ENCODE measurements at regions not wholly inside any gene's neighbourhood (a gene's known extent, or its start where the extent isn't known, plus 50 kb on each side); places are given as distances from the start of the nearest gene placed in this dataset.
"Not testable (repeated sequence)": the region's sequence is repeated elsewhere in the genome, so short reads cannot be mapped to it uniquely, and the experiment has no call there.

- 90% methylated on average over 7 of the region's 7 CpGs for WGBS
- no peak overlapping the region for H3K27ac ChIP-seq (replicated peaks in 1 of 4)
- H3K4me1 ChIP-seq, result no peaks in the 10 kb centered on the region
- peaks cover 10 to 31% (median 18%) of the 10 kb centered on the region in 4 donors for H3K36me3 ChIP-seq
- TF ChIP-seq POLR2AphosphoS5 (IDR thresholded peaks at IDR 0.05) (no peak), EP300 (IDR thresholded peaks at IDR 0.05) (no peak), POLR2A (IDR thresholded peaks at IDR 0.05; ENCODE audit: low read depth) (no peak)
- TF ChIP-seq, protein P1, sequence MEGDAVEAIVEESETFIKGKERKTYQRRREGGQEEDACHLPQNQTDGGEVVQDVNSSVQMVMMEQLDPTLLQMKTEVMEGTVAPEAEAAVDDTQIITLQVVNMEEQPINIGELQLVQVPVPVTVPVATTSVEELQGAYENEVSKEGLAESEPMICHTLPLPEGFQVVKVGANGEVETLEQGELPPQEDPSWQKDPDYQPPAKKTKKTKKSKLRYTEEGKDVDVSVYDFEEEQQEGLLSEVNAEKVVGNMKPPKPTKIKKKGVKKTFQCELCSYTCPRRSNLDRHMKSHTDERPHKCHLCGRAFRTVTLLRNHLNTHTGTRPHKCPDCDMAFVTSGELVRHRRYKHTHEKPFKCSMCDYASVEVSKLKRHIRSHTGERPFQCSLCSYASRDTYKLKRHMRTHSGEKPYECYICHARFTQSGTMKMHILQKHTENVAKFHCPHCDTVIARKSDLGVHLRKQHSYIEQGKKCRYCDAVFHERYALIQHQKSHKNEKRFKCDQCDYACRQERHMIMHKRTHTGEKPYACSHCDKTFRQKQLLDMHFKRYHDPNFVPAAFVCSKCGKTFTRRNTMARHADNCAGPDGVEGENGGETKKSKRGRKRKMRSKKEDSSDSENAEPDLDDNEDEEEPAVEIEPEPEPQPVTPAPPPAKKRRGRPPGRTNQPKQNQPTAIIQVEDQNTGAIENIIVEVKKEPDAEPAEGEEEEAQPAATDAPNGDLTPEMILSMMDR (IDR thresholded peaks at IDR 0.05), result no peak
- intact Hi-C loops (cut with DNase I), result no loop called here
- H3K9me3 ChIP-seq, result peaks cover 0 to 28% (median 24%) of the 10 kb centered on the region in 4 donors
- H3K4me3 ChIP-seq, result no peak overlapping the region
- DNase-seq (ENCODE audit: extremely low spot score), result no peak
- no peaks in the 10 kb centered on the region for H3K27me3 ChIP-seq
Observed at GRCh38 chr7:130853503-130854279, 119.7 kb upstream of the KLF14 start.

DNA sequence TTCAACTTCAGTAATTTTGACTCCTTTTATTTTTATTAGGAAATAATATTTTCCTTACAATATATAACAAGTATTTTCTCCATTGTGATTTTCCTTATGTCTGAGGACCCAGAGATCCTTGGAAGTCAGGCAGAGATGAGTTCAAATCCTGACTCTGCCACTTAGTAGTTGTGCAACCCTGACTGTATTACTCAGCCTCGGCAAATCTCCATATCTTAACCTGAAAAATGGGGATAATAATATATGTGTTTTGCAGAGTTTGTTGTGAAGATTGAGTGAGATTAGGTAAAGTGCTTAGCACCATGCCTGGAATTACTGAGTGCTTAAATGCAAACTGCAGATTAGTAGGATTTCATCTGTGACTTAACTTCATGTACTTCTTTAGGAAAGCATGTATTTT is 120.5 kb upstream of the KLF14 start:
- no peak for DNase-seq (ENCODE audit: extremely low spot score)

GRCh38 chr7:130856866-130857265 is 122.9 kb upstream of the KLF14 start:
- Histone ChIP-seq H3K27ac (replicated peaks in 1 of 4) (no peak overlapping the region), H3K36me3 (peaks cover 15 to 54% (median 33%) of the 10 kb centered on the region in 4 donors), H3K9me3 (peaks cover 0 to 44% (median 26%) of the 10 kb centered on the region in 4 donors), H3K27me3 (no peaks in the 10 kb centered on the region), H3K4me3 (no peak overlapping the region), H3K4me1 (no peaks in the 10 kb centered on the region)
- intact Hi-C loops (cut with DNase I), result no loop called here
- TF ChIP-seq, protein P1 (IDR thresholded peaks at IDR 0.05), result no peak
- TF ChIP-seq POLR2AphosphoS5 (IDR thresholded peaks at IDR 0.05) (no peak), EP300 (IDR thresholded peaks at IDR 0.05) (no peak), POLR2A (IDR thresholded peaks at IDR 0.05; ENCODE audit: low read depth) (no peak)
- DNase-seq (ENCODE audit: extremely low spot score), result no peak

More for the DNA sequence above, 120.5 kb upstream of the KLF14 start:
- Histone ChIP-seq H3K36me3 (peaks cover 10 to 31% (median 18%) of the 10 kb centered on the region in 4 donors), H3K4me3 (no peak overlapping the region), H3K4me1 (no peaks in the 10 kb centered on the region), H3K27me3 (no peaks in the 10 kb centered on the region), H3K27ac (replicated peaks in 1 of 4) (no peak overlapping the region), H3K9me3 (peaks cover 0 to 29% (median 26%) of the 10 kb centered on the region in 4 donors)
- WGBS, result 93% methylated on average over 1 of the region's 1 CpG
- TF ChIP-seq, protein P1 (IDR thresholded peaks at IDR 0.05), result no peak
- TF ChIP-seq EP300 (IDR thresholded peaks at IDR 0.05) (no peak), POLR2A (IDR thresholded peaks at IDR 0.05; ENCODE audit: low read depth) (no peak), POLR2AphosphoS5 (IDR thresholded peaks at IDR 0.05) (no peak)
- intact Hi-C loops (cut with DNase I), result no loop called here

DNA sequence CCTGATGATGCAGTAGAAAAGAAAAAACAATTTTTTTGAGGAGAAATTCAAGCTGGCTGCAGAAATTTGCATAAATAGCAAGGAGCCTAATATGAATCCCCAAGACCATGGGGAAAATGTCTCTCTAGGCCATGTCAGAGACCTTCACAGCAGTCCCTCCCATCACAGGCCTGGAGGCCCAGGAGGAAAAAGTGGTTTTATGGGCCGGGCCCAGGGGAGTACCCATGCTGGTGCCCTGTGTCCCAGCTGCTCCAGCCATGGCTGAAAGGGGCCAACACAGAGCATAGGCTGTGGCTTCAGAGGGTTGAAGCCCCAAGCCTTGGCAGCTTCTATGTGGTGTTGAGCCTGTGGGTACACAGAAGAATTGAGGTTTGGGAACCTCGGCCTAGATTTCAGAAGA is 126.8 kb upstream of the KLF14 start:
- peaks cover 0 to 44% (median 26%) of the 10 kb centered on the region in 4 donors for H3K9me3 ChIP-seq
- H3K27me3 ChIP-seq; H3K4me3 ChIP-seq; H3K4me1 ChIP-seq; DNase-seq (ENCODE audit: extremely low spot score); H3K27ac ChIP-seq (replicated peaks in 1 of 4); intact Hi-C loops (cut with DNase I): not testable (repeated sequence)
- 95% methylated on average over 2 of the region's 2 CpGs for WGBS
- H3K36me3 ChIP-seq, result peaks cover 19 to 73% (median 51%) of the 10 kb centered on the region in 4 donors

- Histone ChIP-seq H3K9me3 (peaks cover 0 to 7% (median 0%) of the 10 kb centered on the region in 4 donors), H3K36me3 (peaks cover 27 to 95% (median 72%) of the 10 kb centered on the region in 4 donors), H3K4me3 (no peak overlapping the region), H3K27me3 (no peaks in the 10 kb centered on the region), H3K4me1 (no peaks in the 10 kb centered on the region), H3K27ac (replicated peaks in 1 of 4) (no peak overlapping the region)
- no peak for DNase-seq (ENCODE audit: extremely low spot score)
- intact Hi-C loops (cut with DNase I), result no loop called here
- WGBS, result 85% methylated on average over 4 of the region's 4 CpGs
- no peak for TF ChIP-seq POLR2AphosphoS5 (IDR thresholded peaks at IDR 0.05)
- TF ChIP-seq POLR2A (IDR thresholded peaks at IDR 0.05; ENCODE audit: low read depth), result no peak
- TF ChIP-seq EP300 (IDR thresholded peaks at IDR 0.05), result no peak
- TF ChIP-seq, protein P1 (IDR thresholded peaks at IDR 0.05), result no peak
Observed at GRCh38 chr7:130865408-130866236, 131.6 kb upstream of the KLF14 start.

Data from esophagus muscularis mucosa (tissue), 4 donors.